ENCODE measurements at regions not wholly inside any gene's neighbourhood (a gene's known extent, or its start where the extent isn't known, plus 50 kb on each side); places are given as distances from the start of the nearest gene placed in this dataset.
A peak's percentile ranks its signal among the peaks of the same experiment; 100 is the strongest.
"Not testable (repeated sequence)": the region's sequence is repeated elsewhere in the genome, so short reads cannot be mapped to it uniquely, and the experiment has no call there.

- no CpG with 5 or more reads among the region's 4 CpGs for WGBS (ENCODE audit: insufficient coverage, low lambda C conversion rate)
These were observed 52.9 kb downstream of the OR52B4 start for GRCh38 chr11:4315292-4315691.

GRCh38 chr11:4277225-4277624 lies 91.0 kb downstream of the OR52B4 start:
- H3K4me3 ChIP-seq (ENCODE audit: low read length); H3K27ac ChIP-seq (ENCODE audit: low read length); H3K4me1 ChIP-seq (ENCODE audit: control insufficient read depth, insufficient read depth, low read length); H3K9me3 ChIP-seq (ENCODE audit: control insufficient read depth, low read depth, low read length); H3K27me3 ChIP-seq (ENCODE audit: control insufficient read depth, insufficient read depth, low read length); H3K36me3 ChIP-seq (ENCODE audit: control insufficient read depth, insufficient read depth, low read length); DNase-seq: not testable (repeated sequence)
- no CpG with 5 or more reads among the region's 9 CpGs for WGBS (ENCODE audit: insufficient coverage, low lambda C conversion rate)

More at GRCh38 chr11:4315292-4315691, 52.9 kb downstream of the OR52B4 start:
- not testable (repeated sequence) for H3K9me3 ChIP-seq (ENCODE audit: control insufficient read depth, low read depth, low read length); H3K36me3 ChIP-seq (ENCODE audit: control insufficient read depth, insufficient read depth, low read length); H3K27ac ChIP-seq (ENCODE audit: low read length); DNase-seq; H3K4me1 ChIP-seq (ENCODE audit: control insufficient read depth, insufficient read depth, low read length); H3K27me3 ChIP-seq (ENCODE audit: control insufficient read depth, insufficient read depth, low read length); H3K4me3 ChIP-seq (ENCODE audit: low read length)

GRCh38 chr11:4251085-4251484 lies 117.1 kb downstream of the OR52B4 start:
- not testable (repeated sequence) for H3K27ac ChIP-seq (ENCODE audit: low read length); DNase-seq; H3K36me3 ChIP-seq (ENCODE audit: control insufficient read depth, insufficient read depth, low read length); H3K9me3 ChIP-seq (ENCODE audit: control insufficient read depth, low read depth, low read length); H3K27me3 ChIP-seq (ENCODE audit: control insufficient read depth, insufficient read depth, low read length); H3K4me1 ChIP-seq (ENCODE audit: control insufficient read depth, insufficient read depth, low read length); H3K4me3 ChIP-seq (ENCODE audit: low read length)
- WGBS (ENCODE audit: insufficient coverage, low lambda C conversion rate): no CpG with 5 or more reads among the region's 3 CpGs

- not testable (repeated sequence) for H3K9me3 ChIP-seq (ENCODE audit: control insufficient read depth, low read depth, low read length); H3K27me3 ChIP-seq (ENCODE audit: control insufficient read depth, insufficient read depth, low read length); H3K4me3 ChIP-seq (ENCODE audit: low read length); DNase-seq; H3K27ac ChIP-seq (ENCODE audit: low read length); H3K4me1 ChIP-seq (ENCODE audit: control insufficient read depth, insufficient read depth, low read length); H3K36me3 ChIP-seq (ENCODE audit: control insufficient read depth, insufficient read depth, low read length)
- no CpG with 5 or more reads among the region's 2 CpGs for WGBS (ENCODE audit: insufficient coverage, low lambda C conversion rate)
These were observed 118.7 kb downstream of the OR52B4 start for GRCh38 chr11:4249475-4249874.

- not testable (repeated sequence) for H3K9me3 ChIP-seq (ENCODE audit: control insufficient read depth, low read depth, low read length); H3K27ac ChIP-seq (ENCODE audit: low read length); H3K4me1 ChIP-seq (ENCODE audit: control insufficient read depth, insufficient read depth, low read length); H3K4me3 ChIP-seq (ENCODE audit: low read length); H3K36me3 ChIP-seq (ENCODE audit: control insufficient read depth, insufficient read depth, low read length); H3K27me3 ChIP-seq (ENCODE audit: control insufficient read depth, insufficient read depth, low read length); DNase-seq
- WGBS (ENCODE audit: insufficient coverage, low lambda C conversion rate): no CpG with 5 or more reads among the region's 21 CpGs
These were observed 130.4 kb downstream of the OR52B4 start for GRCh38 chr11:4237771-4238170.

- not testable (repeated sequence) for H3K4me3 ChIP-seq (ENCODE audit: low read length); H3K4me1 ChIP-seq (ENCODE audit: control insufficient read depth, insufficient read depth, low read length); H3K27ac ChIP-seq (ENCODE audit: low read length); H3K36me3 ChIP-seq (ENCODE audit: control insufficient read depth, insufficient read depth, low read length); H3K9me3 ChIP-seq (ENCODE audit: control insufficient read depth, low read depth, low read length); DNase-seq; H3K27me3 ChIP-seq (ENCODE audit: control insufficient read depth, insufficient read depth, low read length)
- no CpG with 5 or more reads among the region's 4 CpGs for WGBS (ENCODE audit: insufficient coverage, low lambda C conversion rate)
These were observed 124.3 kb downstream of the RRM1 start for GRCh38 chr11:4218857-4219256.

GRCh38 chr11:4213746-4214145 lies 119.1 kb downstream of the RRM1 start:
- Histone ChIP-seq H3K4me3 (ENCODE audit: low read length) (no peak overlapping the region), H3K27ac (ENCODE audit: low read length) (no peak overlapping the region), H3K36me3 (ENCODE audit: control insufficient read depth, insufficient read depth, low read length) (no peaks in the 10 kb centered on the region), H3K27me3 (ENCODE audit: control insufficient read depth, insufficient read depth, low read length) (peaks cover 27% of the 10 kb centered on the region), H3K4me1 (ENCODE audit: control insufficient read depth, insufficient read depth, low read length) (no peaks in the 10 kb centered on the region), H3K9me3 (ENCODE audit: control insufficient read depth, low read depth, low read length) (no peaks in the 10 kb centered on the region)
- WGBS (ENCODE audit: insufficient coverage, low lambda C conversion rate): 40% methylated on average over 1 of the region's 5 CpGs
- no peak for DNase-seq

- no peak overlapping the region for H3K27ac ChIP-seq (ENCODE audit: low read length)
- no peaks in the 10 kb centered on the region for H3K36me3 ChIP-seq (ENCODE audit: control insufficient read depth, insufficient read depth, low read length)
- no peaks in the 10 kb centered on the region for H3K9me3 ChIP-seq (ENCODE audit: control insufficient read depth, low read depth, low read length)
- no peak overlapping the region for H3K4me3 ChIP-seq (ENCODE audit: low read length)
- no peak for DNase-seq
- H3K4me1 ChIP-seq (ENCODE audit: control insufficient read depth, insufficient read depth, low read length): no peaks in the 10 kb centered on the region
- 13% methylated on average over 5 of the region's 24 CpGs for WGBS (ENCODE audit: insufficient coverage, low lambda C conversion rate)
- peaks cover 27% of the 10 kb centered on the region for H3K27me3 ChIP-seq (ENCODE audit: control insufficient read depth, insufficient read depth, low read length)
These were observed 117.4 kb downstream of the RRM1 start for GRCh38 chr11:4211991-4212390.

- no peaks in the 10 kb centered on the region for H3K9me3 ChIP-seq (ENCODE audit: control insufficient read depth, low read depth, low read length)
- no peaks in the 10 kb centered on the region for H3K4me1 ChIP-seq (ENCODE audit: control insufficient read depth, insufficient read depth, low read length)
- 75% methylated on average over 2 of the region's 9 CpGs for WGBS (ENCODE audit: insufficient coverage, low lambda C conversion rate)
- peaks cover 3% of the 10 kb centered on the region for H3K27me3 ChIP-seq (ENCODE audit: control insufficient read depth, insufficient read depth, low read length)
- no peak overlapping the region for H3K27ac ChIP-seq (ENCODE audit: low read length)
- no peaks in the 10 kb centered on the region for H3K36me3 ChIP-seq (ENCODE audit: control insufficient read depth, insufficient read depth, low read length)
- DNase-seq: peak in 1 of 2 donors; percentile 13
- H3K4me3 ChIP-seq (ENCODE audit: low read length): no peak overlapping the region
These were observed 109.2 kb downstream of the RRM1 start for GRCh38 chr11:4203603-4204360.

- Histone ChIP-seq H3K27ac (ENCODE audit: low read length) (no peak overlapping the region), H3K4me1 (ENCODE audit: control insufficient read depth, insufficient read depth, low read length) (no peaks in the 10 kb centered on the region), H3K4me3 (ENCODE audit: low read length) (no peak overlapping the region), H3K36me3 (ENCODE audit: control insufficient read depth, insufficient read depth, low read length) (no peaks in the 10 kb centered on the region), H3K27me3 (ENCODE audit: control insufficient read depth, insufficient read depth, low read length) (peaks cover 3% of the 10 kb centered on the region), H3K9me3 (ENCODE audit: control insufficient read depth, low read depth, low read length) (no peaks in the 10 kb centered on the region)
- DNase-seq: no peak
These were observed 108.2 kb downstream of the RRM1 start for GRCh38 chr11:4202749-4203148.

GRCh38 chr11:4197112-4197511 lies 102.5 kb downstream of the RRM1 start:
- H3K27me3 ChIP-seq (ENCODE audit: control insufficient read depth, insufficient read depth, low read length): no peaks in the 10 kb centered on the region
- H3K4me1 ChIP-seq (ENCODE audit: control insufficient read depth, insufficient read depth, low read length): no peaks in the 10 kb centered on the region
- H3K36me3 ChIP-seq (ENCODE audit: control insufficient read depth, insufficient read depth, low read length): no peaks in the 10 kb centered on the region
- DNase-seq: no peak
- WGBS (ENCODE audit: insufficient coverage, low lambda C conversion rate): 83% methylated on average over 2 of the region's 2 CpGs
- no peaks in the 10 kb centered on the region for H3K9me3 ChIP-seq (ENCODE audit: control insufficient read depth, low read depth, low read length)
- H3K4me3 ChIP-seq (ENCODE audit: low read length): no peak overlapping the region
- H3K27ac ChIP-seq (ENCODE audit: low read length): no peak overlapping the region
